GM19023 (cell line): ENCODE measurements at regions not wholly inside any gene's neighbourhood (a gene's known extent, or its start where the extent isn't known, plus 50 kb on each side); places are given as distances from the start of the nearest gene placed in this dataset.

Experiments used
- ATAC-seq: cut with Tn5 transposase; IDR thresholded peaks from one replicate; pipeline ENCODE4 v1.9.1; 2021; ENCODE audit warnings: mild to moderate bottlenecking, moderate library complexity; ENCODE audit not compliant: unreplicated experiment

GRCh38 chr6:40196135-40196518, 261.9 kb upstream of the MOCS1 start:
- no peak for ATAC-seq

- ATAC-seq: no peak
Measured at GRCh38 chr6:40195428-40196134, 261.3 kb upstream of the MOCS1 start.

- no peak for ATAC-seq
Measured at GRCh38 chr6:40194447-40195170, 260.3 kb upstream of the MOCS1 start.

GRCh38 chr6:40192516-40192915, 258.3 kb upstream of the MOCS1 start:
- ATAC-seq: no peak

- ATAC-seq: no peak
Measured at GRCh38 chr6:40188931-40189330, 254.7 kb upstream of the MOCS1 start.

- no peak for ATAC-seq
Measured at GRCh38 chr6:40187535-40188144, 253.4 kb upstream of the MOCS1 start.

GRCh38 chr6:40185486-40185885, 251.2 kb upstream of the MOCS1 start:
- no peak for ATAC-seq

- ATAC-seq: no peak
Measured at GRCh38 chr6:40183902-40184301, 249.6 kb upstream of the MOCS1 start.

GRCh38 chr6:40181367-40181766, 247.1 kb upstream of the MOCS1 start:
- no peak for ATAC-seq

- no peak for ATAC-seq
Measured at GRCh38 chr6:40180271-40180670, 246.0 kb upstream of the MOCS1 start.

- ATAC-seq: no peak
Measured at GRCh38 chr6:40179496-40179895, 245.2 kb upstream of the MOCS1 start.

GRCh38 chr6:40177598-40177997, 243.3 kb upstream of the MOCS1 start:
- ATAC-seq: no peak

GRCh38 chr6:40176152-40176551, 241.9 kb upstream of the MOCS1 start:
- ATAC-seq: no peak

GRCh38 chr6:40172272-40172671, 238.0 kb upstream of the MOCS1 start:
- no peak for ATAC-seq

- ATAC-seq: no peak
Measured at GRCh38 chr6:40171343-40171742, 237.1 kb upstream of the MOCS1 start.

- ATAC-seq: no peak
Measured at GRCh38 chr6:40170856-40171255, 236.6 kb upstream of the MOCS1 start.

GRCh38 chr6:40169878-40170277, 235.6 kb upstream of the MOCS1 start:
- ATAC-seq: no peak

- ATAC-seq: no peak
Measured at GRCh38 chr6:40166963-40167362, 232.7 kb upstream of the MOCS1 start.

- ATAC-seq: no peak
Measured at GRCh38 chr6:40165036-40165709, 230.9 kb upstream of the MOCS1 start.

GRCh38 chr6:40164345-40164755, 230.1 kb upstream of the MOCS1 start:
- no peak for ATAC-seq

GRCh38 chr6:40163924-40164323, 229.7 kb upstream of the MOCS1 start:
- ATAC-seq: no peak

- ATAC-seq: no peak
Measured at GRCh38 chr6:40162074-40162473, 227.8 kb upstream of the MOCS1 start.
